Fibroblast of peridontal ligament (primary cell): ENCODE measurements at regions not wholly inside any gene's neighbourhood (a gene's known extent, or its start where the extent isn't known, plus 50 kb on each side); places are given as distances from the start of the nearest gene placed in this dataset.
"Not testable (repeated sequence)": the region's sequence is repeated elsewhere in the genome, so short reads cannot be mapped to it uniquely, and the experiment has no call there.

Source experiments
- DNase-seq: peaks from one replicate; pipeline ENCODE4 v3.0.0-alpha.2; 2010; ENCODE audit errors: extremely low read depth

GRCh38 chr10:125605167-125605566 lies 77.8 kb downstream of the TEX36 start:
- DNase-seq = no peak

DNA sequence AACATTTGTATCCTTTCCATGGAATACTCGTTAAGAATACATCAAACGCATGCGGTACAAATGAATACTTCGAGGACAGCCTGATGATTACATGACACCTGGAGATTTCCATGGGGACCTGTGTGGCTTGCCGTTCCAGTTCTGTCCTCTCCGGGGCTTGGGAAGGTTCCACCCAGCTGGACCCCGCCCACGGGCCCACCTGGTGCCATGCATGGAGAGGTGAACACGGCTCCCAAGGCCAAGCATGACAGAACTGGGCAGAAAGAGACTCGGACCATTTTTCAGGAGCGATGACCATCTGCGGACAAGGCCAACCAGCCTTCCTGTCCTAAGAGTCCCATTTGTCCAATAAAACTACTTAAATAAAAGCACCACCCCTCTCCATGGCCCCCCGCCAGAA lies 80.1 kb downstream of the TEX36 start:
- DNase-seq = no peak

GRCh38 chr10:125599194-125599593 lies 83.8 kb downstream of the TEX36 start:
- no peak for DNase-seq

GRCh38 chr10:125595911-125596310 lies 87.1 kb downstream of the TEX36 start:
- no peak for DNase-seq

- no peak for DNase-seq
Observed at GRCh38 chr10:125593644-125594043, 89.3 kb downstream of the TEX36 start.

GRCh38 chr10:125592897-125593296 lies 90.1 kb downstream of the TEX36 start:
- DNase-seq = no peak

DNA sequence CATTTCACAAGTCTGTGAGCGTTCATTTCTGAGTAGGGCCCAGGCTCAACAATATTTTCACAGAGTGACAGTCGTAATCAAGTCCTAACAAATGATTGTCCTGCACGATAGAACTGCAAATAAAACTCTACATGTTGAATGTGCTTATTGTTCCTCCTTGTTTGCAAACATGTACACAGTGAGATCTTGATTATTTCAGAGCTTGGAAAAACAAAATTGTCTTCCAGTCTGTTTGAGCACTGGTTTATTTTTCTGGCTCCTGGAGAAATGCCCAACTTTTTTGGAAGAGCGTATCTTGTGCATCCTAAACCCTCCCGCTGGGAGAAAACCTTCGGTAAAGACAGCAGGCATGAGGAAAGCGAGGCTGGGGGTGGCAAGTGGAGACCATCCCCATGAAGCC lies 91.1 kb downstream of the TEX36 start:
- no peak for DNase-seq

- not testable (repeated sequence) for DNase-seq
Observed at GRCh38 chr10:125588738-125589137, 94.2 kb downstream of the TEX36 start.

GRCh38 chr10:125584954-125585353 lies 98.0 kb downstream of the TEX36 start:
- DNase-seq = no peak

DNA sequence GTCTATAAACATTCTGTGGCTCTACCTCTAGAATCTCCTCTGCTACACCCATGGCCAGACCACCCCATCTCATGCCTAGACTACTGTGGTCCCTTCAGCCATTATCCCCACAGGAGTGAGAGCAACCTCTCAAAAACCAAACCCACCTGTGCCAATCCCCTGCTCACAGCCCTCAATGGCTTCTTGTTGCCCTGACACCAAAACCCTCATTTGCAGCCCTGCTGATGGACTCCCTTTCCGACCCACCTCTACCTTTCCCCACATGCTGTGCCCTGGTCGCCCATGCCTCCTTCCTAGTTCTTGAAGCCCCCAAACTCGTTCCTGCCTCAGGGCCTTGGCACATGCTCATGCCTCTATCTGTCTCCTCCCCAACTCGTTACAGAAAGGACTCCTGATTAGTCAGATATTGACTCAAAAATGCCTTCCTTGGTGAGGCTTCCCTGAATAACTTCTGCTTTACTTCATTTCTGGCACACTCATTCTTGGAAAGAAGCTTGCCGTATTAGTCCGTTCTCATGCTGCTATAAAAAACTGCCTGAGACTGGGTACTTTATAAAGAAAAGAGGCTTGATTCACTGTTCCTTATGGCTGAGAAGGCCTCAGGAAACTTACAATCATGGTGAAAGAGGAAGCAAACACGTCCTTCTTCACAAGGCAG lies 104.2 kb downstream of the TEX36 start:
- no peak for DNase-seq

GRCh38 chr10:125575843-125576242 lies 107.1 kb downstream of the TEX36 start:
- no peak for DNase-seq

DNA sequence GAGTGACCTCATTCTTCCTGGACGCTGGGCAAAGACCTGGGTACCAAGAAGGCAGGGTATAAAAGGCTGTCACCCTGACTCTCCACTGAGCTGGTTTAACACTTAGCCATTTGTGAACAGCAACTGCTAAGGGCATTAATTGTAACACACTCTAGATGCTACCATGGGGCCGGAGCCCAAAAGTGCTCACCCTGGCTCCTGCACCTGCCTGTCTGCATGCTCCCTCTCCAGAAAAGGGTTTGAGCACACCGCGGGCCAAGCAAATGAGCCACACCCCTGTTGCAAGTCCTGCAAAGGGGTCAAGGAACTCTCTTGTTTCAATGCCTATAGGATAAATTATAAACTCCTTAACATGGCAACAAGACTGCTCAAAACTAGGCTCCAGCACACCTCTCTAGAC lies 114.8 kb downstream of the TEX36 start:
- no peak for DNase-seq

DNA sequence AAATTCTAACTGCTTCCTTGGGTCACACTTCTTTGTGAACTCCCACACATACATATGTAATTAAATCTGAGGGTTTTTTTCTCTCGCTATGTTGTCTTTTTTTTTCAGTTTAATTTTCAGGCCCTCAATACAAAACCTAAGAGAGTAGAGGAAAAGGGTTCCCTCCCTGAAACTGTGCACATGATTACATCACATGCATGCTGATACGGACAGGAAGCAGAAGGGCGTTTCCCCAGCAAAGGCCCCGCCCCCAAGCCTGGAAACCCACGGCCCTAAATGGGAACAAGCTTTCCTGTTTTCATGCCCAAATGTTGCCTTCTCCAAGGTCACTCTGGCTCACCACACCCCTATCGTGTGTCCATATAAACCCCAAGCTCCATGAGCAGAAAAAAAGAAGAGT lies 115.4 kb downstream of the TEX36 start:
- no peak for DNase-seq

GRCh38 chr10:125565046-125565445 lies 117.9 kb downstream of the TEX36 start:
- DNase-seq = no peak

- DNase-seq = no peak
Observed at GRCh38 chr10:125564570-125564969, 118.4 kb downstream of the TEX36 start.

DNA sequence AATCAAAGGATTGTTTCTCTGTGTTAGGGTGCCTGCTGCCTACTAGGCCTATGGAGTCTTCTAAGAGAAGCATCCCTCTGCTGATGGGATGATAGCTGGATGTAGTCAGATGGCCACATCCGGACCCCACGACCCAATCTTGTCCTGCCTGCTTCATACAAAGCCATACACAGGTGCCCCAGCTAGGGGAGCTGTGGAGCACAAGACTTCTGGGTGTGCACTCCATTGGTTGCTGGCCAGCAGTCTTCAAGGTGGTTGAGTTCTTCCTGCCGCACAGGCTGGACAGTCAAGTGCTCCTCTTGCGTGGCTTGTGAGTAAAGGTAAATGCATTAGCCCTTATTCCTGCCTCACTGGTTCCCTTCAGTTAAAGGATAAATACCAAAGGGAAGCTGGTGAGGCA lies 120.2 kb downstream of the TEX36 start:
- DNase-seq = no peak

DNA sequence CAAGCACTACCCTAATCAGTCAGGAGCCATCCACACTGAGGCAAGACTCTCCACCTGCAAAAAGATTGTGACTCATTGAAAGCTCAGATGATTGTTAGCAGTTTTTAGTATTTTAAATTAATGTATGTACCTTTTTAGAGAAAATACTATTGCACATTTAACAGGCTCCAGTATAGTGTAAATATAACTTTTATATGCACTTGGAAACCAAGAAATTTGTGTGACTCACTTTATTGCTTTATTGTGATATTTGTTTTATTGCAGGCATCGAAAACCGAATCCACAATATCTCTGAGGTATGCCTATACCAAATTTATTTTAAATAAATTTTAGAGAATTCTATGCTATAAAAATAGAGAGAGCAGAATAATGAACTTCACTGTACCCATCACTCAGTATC lies 122.0 kb downstream of the TEX36 start:
- DNase-seq = no peak

- DNase-seq = no peak
Observed at GRCh38 chr10:125559210-125559609, 123.8 kb downstream of the TEX36 start.

GRCh38 chr10:125557801-125558505 lies 125.0 kb downstream of the TEX36 start:
- no peak for DNase-seq

GRCh38 chr10:125557311-125557710 lies 125.7 kb downstream of the TEX36 start:
- no peak for DNase-seq

GRCh38 chr10:125556882-125557281 lies 126.1 kb downstream of the TEX36 start:
- DNase-seq = no peak

DNA sequence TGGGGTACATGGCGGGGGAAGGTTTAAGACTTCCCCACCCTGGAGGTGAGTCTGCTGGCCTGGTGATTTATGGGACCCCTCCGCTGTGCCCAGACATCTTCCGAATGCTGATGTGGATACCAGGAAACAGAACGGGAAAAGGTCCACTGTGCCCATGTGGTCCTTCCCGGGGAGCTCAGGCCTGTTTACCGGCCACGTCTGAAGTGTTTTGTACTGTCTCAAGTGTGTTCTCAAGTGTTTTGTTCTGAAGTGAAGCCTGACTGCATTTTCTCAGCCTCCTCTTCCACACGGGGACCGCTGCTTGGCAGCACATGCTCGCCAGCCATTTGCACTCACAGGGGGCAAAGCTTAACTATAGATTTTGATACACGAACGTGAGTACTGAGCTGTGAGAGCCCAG lies 127.2 kb downstream of the TEX36 start:
- DNase-seq = no peak

- no peak for DNase-seq
Observed at GRCh38 chr10:125555267-125555666, 127.7 kb downstream of the TEX36 start.

DNA sequence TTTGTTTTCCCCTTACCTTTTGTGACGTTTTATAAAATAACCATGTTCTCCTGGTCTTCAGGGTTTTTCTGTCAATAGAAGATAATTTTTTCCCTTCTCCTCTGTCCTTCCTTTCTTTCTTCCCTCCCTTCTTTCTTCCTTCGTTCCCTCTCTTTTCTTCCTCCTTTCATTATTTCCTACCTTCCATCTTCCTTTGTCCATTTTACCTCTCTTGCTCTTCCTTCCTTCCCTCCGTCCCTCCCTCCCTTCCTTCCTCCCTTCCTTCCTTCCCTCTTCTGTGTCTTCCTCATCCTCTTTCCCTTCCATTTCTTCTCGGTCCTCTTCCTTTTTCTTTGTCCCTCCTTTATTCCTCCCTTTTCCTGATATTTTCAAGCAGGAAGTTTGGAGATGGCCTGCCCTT lies 128.2 kb downstream of the TEX36 start:
- no peak for DNase-seq
